ENCODE measurements at regions not wholly inside any gene's neighbourhood (a gene's known extent, or its start where the extent isn't known, plus 50 kb on each side); places are given as distances from the start of the nearest gene placed in this dataset.

DNA sequence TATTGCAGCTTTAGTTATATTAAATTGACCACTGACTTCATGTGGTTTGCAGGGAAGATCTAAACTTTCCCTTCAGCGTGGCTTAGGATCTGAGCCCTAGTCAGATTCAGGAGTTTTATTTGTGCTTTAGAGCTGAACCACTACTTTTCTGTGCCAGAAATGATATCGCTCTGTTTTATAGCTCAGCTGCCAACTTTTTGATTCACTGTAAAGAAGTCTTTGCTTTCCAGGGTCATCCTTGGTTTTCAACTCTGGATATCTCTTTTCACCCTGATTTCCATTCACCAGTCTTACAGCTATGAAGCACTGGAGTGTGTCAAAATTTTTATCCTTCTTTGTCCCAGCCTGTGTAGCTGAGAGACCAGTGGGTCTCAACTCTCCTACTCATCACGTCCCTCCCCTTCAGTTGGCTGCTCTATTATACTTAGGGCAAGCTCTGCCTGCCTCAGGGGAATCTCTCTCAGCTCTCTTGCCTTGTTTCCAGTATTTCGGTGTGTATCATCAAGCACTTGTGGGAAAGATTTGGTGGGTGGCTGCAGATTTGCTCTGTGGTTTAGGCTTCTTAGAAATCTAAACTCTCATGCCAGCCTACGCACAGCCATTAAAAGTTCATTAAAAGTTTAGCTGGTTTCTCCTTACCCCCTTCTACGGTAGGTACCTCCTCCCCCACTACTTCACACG is 425.5 kb downstream of the TENT5A start:
- 47 to 52% methylated on average over 7 of the region's 7 CpGs for WGBS, 2 donors
- intact Hi-C loops (cut with DNase I; ENCODE audit: low total_unique reads), result no loop called here
- DNase-seq (ENCODE audit: low spot score in 2 of 2), result no peak
- no peak overlapping the region for H3K4me3 ChIP-seq (ENCODE audit: low read depth, poor library complexity, severe bottlenecking)
- TF ChIP-seq CTCF (IDR thresholded peaks at IDR 0.05) (no peak), POLR2A (IDR thresholded peaks at IDR 0.05) (no peak)

DNA sequence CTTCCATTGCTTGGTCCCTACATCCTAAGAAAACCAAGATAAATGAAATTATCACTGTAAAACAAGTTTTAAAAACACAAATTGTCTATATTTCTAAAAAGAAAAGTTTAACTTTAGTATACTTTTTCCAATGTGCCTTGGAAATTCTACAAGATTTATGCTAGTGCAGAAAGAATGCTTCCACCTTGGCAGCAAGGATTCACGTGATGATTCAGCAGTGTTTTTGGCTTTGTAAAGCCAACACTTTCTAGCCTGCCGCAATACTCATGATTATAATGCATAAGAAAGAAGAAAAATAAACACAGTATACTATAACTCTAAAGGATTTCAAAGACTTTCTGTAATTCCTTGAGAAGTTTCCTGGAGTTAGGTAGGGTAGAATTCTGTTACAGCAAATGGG is 442.7 kb downstream of the TENT5A start:
- WGBS, 2 donors, result 51 to 58% methylated on average over 2 of the region's 2 CpGs
- H3K4me3 ChIP-seq (ENCODE audit: low read depth, poor library complexity, severe bottlenecking), result no peak overlapping the region
- TF ChIP-seq CTCF (IDR thresholded peaks at IDR 0.05) (no peak), POLR2A (IDR thresholded peaks at IDR 0.05) (no peak)
- intact Hi-C loops (cut with DNase I; ENCODE audit: low total_unique reads), result no loop called here
- DNase-seq (ENCODE audit: low spot score in 2 of 2), result no peak

DNA sequence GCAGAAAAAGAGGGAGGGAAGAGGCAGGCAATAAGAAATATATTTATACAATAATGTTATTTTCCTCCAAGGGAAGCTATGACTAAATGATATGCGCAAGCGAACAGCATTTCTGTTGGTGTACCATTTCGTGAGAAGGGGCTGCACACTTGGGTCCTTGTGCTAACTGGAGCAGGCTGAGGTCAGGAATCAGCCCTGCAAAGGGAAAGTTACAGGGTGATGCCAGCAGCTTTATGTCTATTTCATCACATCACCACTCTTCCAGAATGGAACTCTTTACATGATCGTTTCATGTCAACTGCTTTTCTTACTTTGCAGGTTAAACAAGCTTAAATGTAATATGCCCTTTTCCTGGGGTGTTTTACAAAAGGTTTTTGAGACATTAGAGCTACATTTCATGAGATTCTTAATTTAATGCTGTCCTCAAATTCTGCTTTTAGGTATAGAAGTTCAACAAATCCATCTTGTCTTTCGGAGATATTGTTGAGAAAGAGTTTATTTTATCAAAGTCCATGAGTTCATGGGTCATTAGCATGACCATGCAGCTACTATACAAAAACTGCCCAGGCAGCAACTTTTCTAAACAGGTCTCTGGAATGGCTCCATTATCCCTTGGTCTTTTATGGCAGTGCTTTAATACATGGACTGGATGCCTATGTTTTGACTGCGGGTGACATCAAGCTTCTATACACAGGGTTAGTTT is 443.8 kb downstream of the TENT5A start:
- 90 to 94% methylated on average over 6 of the region's 6 CpGs for WGBS, 2 donors
- DNase-seq (ENCODE audit: low spot score in 2 of 2), result no peak
- no peak for TF ChIP-seq POLR2A (IDR thresholded peaks at IDR 0.05)
- TF ChIP-seq CTCF (IDR thresholded peaks at IDR 0.05), result no peak
- H3K4me3 ChIP-seq (ENCODE audit: low read depth, poor library complexity, severe bottlenecking), result no peak overlapping the region
- intact Hi-C loops (cut with DNase I; ENCODE audit: low total_unique reads), result no loop called here

GRCh38 chr6:81307651-81308214 is 444.7 kb downstream of the TENT5A start:
- no peak overlapping the region for H3K4me3 ChIP-seq (ENCODE audit: low read depth, poor library complexity, severe bottlenecking)
- intact Hi-C loops (cut with DNase I; ENCODE audit: low total_unique reads), result no loop called here
- TF ChIP-seq POLR2A (IDR thresholded peaks at IDR 0.05) (no peak), CTCF (IDR thresholded peaks at IDR 0.05) (no peak)
- DNase-seq (ENCODE audit: low spot score in 2 of 2), result no peak
- WGBS, 2 donors, result 67 to 70% methylated on average over 4 of the region's 4 CpGs

DNA sequence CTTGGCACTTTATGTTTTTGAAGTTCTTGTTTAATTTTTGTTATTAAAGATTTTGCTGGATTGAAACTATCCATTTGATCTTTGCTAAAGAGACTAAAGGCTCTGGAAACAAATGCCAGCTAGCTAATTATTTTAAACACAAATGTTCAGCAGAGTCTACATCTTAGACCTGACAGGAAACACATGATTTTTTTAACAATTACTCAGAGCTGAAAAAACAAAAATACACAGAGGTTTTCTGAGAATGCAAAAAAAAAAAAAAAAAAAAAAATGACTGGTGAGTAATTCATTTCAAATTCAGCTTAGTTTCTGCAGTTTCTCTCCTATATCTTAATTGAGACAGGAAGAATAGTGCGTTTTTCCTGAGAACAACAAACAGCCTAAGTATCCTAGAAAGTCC is 448.0 kb downstream of the TENT5A start:
- H3K4me3 ChIP-seq (ENCODE audit: low read depth, poor library complexity, severe bottlenecking), result no peak overlapping the region
- no peak for TF ChIP-seq CTCF (IDR thresholded peaks at IDR 0.05)
- TF ChIP-seq POLR2A (IDR thresholded peaks at IDR 0.05), result no peak
- 48 to 60% methylated on average over 1 of the region's 1 CpG for WGBS, 2 donors
- no peak for DNase-seq (ENCODE audit: low spot score in 2 of 2)
- intact Hi-C loops (cut with DNase I; ENCODE audit: low total_unique reads), result no loop called here

Measured in lower leg skin (tissue), 4 donors.